ENCODE measurements at regions not wholly inside any gene's neighbourhood (a gene's known extent, or its start where the extent isn't known, plus 50 kb on each side); places are given as distances from the start of the nearest gene placed in this dataset.

DNA sequence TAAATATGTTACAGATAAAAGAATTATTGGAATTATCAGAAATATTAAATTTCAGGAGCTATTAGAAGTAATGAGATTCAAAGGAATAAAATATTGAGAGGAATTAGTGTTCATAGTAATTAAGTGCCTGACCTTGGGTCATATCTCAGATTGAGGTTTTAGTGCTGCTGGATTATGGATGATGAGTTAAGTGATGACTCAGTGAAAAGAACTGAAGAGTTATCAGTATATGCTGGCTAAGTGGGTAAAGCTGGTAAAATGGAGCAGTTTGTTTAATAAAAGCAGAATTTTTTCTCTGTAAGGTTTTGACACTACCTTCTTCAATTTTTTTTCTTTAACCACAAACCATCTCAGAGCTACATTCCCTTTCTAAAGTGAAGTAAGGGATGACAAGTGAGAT is 206.7 kb downstream of the MANEA start:
- DNase-seq = no peak

GRCh38 chr6:95784869-95785268 is 207.5 kb downstream of the MANEA start:
- DNase-seq = no peak

DNA sequence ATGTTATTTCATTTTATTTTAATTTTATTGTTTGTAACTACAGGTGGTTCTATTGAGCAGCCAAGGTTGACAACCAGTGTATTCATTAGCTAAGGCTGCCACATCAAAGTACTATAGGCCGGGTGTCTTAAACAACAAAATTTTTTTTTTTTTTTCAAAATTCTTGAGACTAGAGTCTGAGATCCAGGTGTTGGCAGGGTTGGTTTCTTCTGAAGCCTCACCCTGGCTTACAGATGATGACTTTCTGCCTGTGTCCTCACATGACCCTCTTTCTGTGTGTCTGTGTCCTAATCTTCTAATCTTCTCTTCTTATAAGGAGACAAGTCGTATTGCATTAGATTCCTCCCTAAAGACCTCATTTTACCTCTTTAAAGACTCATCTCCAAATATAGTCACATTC is 208.4 kb downstream of the MANEA start:
- no peak for DNase-seq

DNA sequence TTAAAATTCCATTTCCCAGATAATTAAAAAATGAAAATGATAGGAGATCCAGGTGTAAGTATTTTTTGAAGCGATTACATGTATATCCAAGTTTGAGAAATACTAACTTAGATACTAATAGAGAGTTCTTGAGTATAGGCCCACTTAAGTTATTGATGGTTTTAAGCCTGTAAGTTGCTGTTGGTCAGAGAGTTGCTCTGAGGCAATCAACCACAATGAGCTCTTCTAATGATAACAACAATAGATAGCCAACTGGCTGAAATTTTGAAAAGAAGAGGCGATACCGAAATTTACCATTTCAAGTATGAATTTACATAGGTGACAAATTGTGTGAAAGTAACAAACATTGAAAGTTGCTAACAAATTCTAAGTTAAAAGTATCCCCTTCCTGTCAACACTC is 209.5 kb downstream of the MANEA start:
- DNase-seq = no peak

DNA sequence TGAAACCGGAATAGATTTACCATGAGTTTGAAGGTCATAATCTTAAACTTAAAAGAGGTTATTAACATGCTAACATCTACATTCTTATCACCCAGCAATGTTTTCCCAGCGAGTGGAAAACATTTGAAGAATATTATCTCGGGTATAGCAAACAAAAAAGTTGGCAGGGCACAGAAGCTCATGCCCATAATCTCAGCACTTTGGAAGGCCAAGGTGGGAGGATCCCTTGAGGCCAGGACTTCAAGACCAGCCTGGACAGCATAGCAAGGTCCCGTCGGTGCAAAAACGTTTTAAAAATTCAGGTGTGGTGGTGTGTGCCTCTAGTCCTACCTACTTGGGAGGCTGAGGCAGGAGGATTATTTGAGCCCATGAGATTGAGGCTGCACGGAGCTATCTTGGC is 213.5 kb downstream of the MANEA start:
- DNase-seq = no peak

GRCh38 chr6:95794749-95795148 is 217.4 kb downstream of the MANEA start:
- DNase-seq = no peak

GRCh38 chr6:95795927-95796326 is 218.6 kb downstream of the MANEA start:
- DNase-seq = no peak

- DNase-seq = no peak
Observed at GRCh38 chr6:95797054-95797453, 218.7 kb upstream of the FUT9 start.

GRCh38 chr6:95802978-95803377 is 212.8 kb upstream of the FUT9 start:
- no peak for DNase-seq

- no peak for DNase-seq
Observed at GRCh38 chr6:95803889-95804288, 211.9 kb upstream of the FUT9 start.

DNA sequence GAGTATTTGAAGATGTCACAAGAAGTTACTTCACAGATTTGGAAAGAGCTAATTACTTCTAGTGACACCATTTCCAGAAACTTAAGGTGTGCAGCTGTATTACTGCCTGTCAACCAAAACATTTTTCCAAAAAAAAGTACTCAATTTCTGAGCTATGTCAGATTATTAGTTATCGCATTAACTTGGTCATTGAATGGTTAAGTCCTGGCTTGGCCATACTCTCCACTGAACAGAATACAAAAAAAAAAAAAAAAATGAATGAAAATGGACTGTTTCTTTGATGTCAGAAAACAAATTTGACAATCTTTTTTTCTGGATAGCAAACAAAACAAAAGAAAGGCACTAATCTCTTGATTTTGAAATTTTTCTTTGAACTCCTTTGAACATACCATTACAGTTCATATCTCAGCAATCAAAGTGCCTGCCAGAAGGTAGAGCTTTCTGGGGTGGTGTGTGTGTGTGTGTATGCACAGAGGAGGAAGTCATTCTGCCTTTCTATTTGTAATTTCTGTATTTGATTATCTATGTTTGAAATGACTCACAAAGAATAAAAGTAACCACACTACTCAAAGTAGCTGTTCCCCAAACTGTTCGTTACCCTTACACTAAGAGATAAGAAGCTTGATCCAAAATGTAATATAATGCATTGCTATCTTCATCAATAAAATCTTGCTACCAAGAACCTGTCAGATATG is 210.8 kb upstream of the FUT9 start:
- no peak for DNase-seq

DNA sequence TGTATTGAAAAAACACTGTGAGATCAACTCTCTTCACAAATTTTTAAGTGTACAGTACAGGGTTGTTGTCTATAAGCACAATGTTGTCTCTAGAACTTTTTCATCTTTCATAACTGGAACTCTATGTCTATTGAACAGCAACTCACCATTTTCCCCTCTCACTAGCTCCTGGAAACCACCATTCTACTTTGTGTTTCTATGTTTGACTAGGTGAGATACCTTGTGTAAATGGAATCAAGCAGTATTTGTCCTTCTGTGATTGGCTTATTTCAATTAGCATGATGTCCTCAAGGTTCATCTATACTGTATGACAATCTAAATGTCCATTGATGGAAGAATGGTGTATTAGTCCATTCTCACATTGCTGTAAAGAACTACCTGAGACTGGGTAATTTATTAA is 210.1 kb upstream of the FUT9 start:
- DNase-seq = no peak

- DNase-seq = no peak
Observed at GRCh38 chr6:95815389-95816056, 200.3 kb upstream of the FUT9 start.

DNA sequence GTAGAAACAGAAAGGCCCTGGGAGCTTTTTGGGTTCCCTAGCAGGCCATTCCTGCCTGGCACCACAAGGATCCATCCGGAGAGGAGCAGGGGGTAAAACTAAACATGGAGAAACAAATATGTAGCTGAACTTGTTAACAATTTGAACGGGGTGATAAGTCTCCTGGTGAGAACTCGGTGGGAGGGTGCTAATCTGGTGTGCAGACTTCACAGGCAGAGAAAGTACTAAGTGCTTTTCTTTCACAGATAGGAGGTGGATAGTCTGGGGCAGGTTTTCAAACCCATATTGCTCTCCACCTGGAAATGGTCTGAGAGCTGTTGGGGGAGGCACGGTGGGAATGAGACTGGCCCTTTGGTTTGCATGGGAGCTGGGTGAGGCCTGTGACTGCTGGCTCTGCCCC is 196.3 kb upstream of the FUT9 start:
- DNase-seq = no peak

DNA sequence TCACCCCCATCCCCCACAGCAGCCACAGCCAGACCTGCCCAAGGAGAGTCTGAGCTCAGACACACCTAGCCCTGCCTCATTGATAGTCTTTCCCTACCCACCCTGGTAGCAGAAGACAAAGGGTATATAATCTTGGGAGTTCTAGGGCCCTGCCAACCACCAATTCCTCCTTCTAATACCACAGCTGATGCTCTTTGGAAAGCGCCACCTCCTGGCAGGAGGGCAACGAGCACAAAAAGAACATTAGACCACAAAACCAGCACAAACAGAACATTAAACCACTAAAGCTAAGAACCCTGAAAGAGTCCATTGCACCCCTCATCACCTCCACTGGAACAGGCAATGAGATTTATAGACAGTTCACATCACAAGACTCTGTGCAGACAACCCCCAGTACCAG is 195.8 kb upstream of the FUT9 start:
- no peak for DNase-seq

DNA sequence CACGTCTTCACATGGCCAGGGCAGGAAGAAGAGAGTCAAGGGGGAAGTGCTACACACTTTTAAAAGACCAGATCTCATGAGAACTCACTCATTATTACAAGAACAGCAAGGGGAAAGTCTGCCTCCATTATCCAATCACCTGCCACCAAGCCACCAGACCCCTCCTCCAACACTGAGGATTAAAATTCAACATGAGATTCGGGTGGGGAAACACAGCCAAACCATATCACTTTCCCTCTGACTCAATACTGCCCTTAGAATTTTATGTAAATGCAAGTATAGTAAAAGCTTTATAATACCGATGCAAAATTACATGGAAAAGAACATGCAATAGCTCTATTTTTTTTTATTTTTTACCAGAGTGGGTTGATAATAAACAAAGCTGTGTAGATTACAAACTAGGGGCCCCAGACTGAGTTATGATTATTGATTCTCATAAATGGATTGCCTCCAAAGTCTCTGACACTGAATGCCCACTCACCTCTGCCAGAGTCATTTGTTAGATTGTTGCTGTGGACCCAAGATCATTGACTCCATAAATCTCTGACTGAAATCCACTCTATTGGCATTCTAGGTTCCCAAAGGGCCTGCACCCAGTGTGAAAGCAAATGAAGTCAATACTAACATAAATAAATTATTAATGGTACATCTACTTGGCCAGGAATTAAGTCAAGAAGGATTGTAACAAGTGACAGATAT is 184.8 kb upstream of the FUT9 start:
- DNase-seq = no peak

GRCh38 chr6:95837890-95838289 is 177.9 kb upstream of the FUT9 start:
- DNase-seq = no peak

- DNase-seq = no peak
Observed at GRCh38 chr6:95841560-95841959, 174.2 kb upstream of the FUT9 start.

DNA sequence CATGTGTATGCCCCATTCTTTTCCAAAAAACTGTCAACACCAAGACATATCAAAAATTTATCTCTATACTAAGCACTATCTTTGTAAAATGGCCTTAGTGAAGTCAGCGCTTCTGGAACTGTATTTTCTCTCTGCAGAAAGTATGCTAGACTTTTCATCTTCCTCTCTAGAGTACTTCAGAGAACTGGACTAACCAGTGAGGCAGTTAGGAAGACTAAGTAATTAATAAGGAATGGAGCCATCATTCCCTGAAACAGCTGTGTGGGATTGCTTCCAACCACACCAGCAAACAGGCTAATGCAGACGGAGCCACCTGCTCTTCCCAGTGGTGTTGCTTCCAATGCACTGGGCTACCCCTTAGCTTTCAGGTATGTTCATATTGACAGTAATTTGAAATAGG is 169.1 kb upstream of the FUT9 start:
- no peak for DNase-seq

- DNase-seq = no peak
Observed at GRCh38 chr6:95847061-95847460, 168.7 kb upstream of the FUT9 start.

- DNase-seq = no peak
Observed at GRCh38 chr6:95848717-95849116, 167.1 kb upstream of the FUT9 start.

- no peak for DNase-seq
Observed at GRCh38 chr6:95856876-95857364, 158.9 kb upstream of the FUT9 start.

- no peak for DNase-seq
Observed at GRCh38 chr6:95865857-95866256, 149.9 kb upstream of the FUT9 start.

DNA sequence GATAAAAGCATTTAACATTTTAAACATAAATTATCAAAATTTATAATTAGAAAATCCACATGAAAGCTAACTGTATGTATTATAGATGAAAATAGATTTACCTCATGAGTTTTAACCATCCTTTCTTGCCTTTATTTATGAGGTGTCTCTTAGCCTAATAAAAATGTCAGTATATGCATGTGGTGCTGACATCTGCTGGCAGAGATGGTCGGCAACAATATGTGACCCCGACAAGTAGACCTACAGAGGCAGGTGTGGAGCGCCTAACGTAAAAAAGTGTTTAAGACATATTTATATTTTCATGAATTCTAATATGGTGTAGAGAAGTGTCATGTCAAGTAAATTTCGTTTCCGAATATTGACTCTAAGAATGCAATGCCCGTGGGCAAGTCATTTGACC is 149.0 kb upstream of the FUT9 start:
- DNase-seq = no peak
